IMR-90 (cell line): ENCODE measurements at regions not wholly inside any gene's neighbourhood (a gene's known extent, or its start where the extent isn't known, plus 50 kb on each side); places are given as distances from the start of the nearest gene placed in this dataset.

Experiments used
- ATAC-seq: fragments of 200-7000 bp; cut with Tn5 transposase; 2 replicates; pipeline ENCODE4 v1.9.1; 2020; ENCODE audit warnings: low read depth, mild to moderate bottlenecking, moderate library complexity
- BruUV-seq: library from RNA; stranded (reverse); fragments of 400-500 nt; replicated peaks from 2 replicates; lab custom pipeline; 2021; lab: Mats Ljungman, UMichigan
- CTCF ChIA-PET: fragments of 300-600 bp; formaldehyde crosslinking; extraction: SDS; loops from one replicate; lab custom pipeline; 2021; ENCODE audit warnings: antibody characterized with exemption; lab: Yijun Ruan, JAX
- POLR2A ChIA-PET: fragments of 300-600 bp; sonication (Branson Sonifier 250); formaldehyde crosslinking; loops from one replicate; lab custom pipeline; 2022; ENCODE audit warnings: antibody characterized with exemption; ENCODE audit not compliant: unreplicated experiment; lab: Charles Lee
- DNase-seq: peaks from one replicate; pipeline ENCODE4 v3.0.0; 2013
- H2AFZ ChIP-seq: replicated peaks from 2 replicates; pipeline ENCODE3; 2013; ENCODE audit warnings: low read length, mild to moderate bottlenecking; ENCODE audit not compliant: poor library complexity
- H2AK5ac ChIP-seq: 2 replicates; pipeline ENCODE4 v1.6.1; 2013; ENCODE audit warnings: low read depth, low read length, inconsistent platforms
- H2AK9ac ChIP-seq: replicated peaks from 2 replicates; pipeline ENCODE3; 2013; ENCODE audit warnings: mild to moderate bottlenecking, low read depth, low read length, moderate library complexity; ENCODE audit not compliant: poor library complexity
- H2BK120ac ChIP-seq: 2 replicates; pipeline ENCODE4 v1.6.1; 2013; ENCODE audit warnings: low read depth, low read length, inconsistent platforms
- H2BK15ac ChIP-seq: 3 replicates; pipeline ENCODE4 v1.6.1; 2013; ENCODE audit warnings: low read depth, low read length, inconsistent platforms
- H2BK20ac ChIP-seq: 2 replicates; pipeline ENCODE4 v1.6.1; 2013; ENCODE audit warnings: low read depth, mild to moderate bottlenecking, inconsistent platforms, low read length, moderate library complexity
- H2BK5ac ChIP-seq: 2 replicates; pipeline ENCODE4 v1.6.1; 2013; ENCODE audit warnings: mild to moderate bottlenecking, low read depth, low read length, inconsistent platforms; ENCODE audit not compliant: poor library complexity, severe bottlenecking
- H3K14ac ChIP-seq: replicated peaks from 2 replicates; pipeline ENCODE4 v1.6.1; 2013; ENCODE audit warnings: low read depth, low read length, inconsistent platforms
- H3K18ac ChIP-seq: 2 replicates; pipeline ENCODE4 v1.6.1; 2013; ENCODE audit warnings: low read depth, low read length, control low read depth
- H3K23ac ChIP-seq: 2 replicates; pipeline ENCODE4 v1.6.1; 2013; ENCODE audit warnings: low read depth, low read length, inconsistent platforms
- H3K27ac ChIP-seq: 2 replicates; pipeline ENCODE4 v1.5.1; 2013; ENCODE audit warnings: mild to moderate bottlenecking, control low read depth, low read length; ENCODE audit not compliant: insufficient read depth
- H3K27me3 ChIP-seq: 2 replicates; pipeline ENCODE4 v1.6.1; 2013; ENCODE audit warnings: low read length; ENCODE audit not compliant: control insufficient read depth, insufficient read depth
- H3K36me3 ChIP-seq: 2 replicates; pipeline ENCODE4 v1.6.1; 2013; ENCODE audit warnings: low read length, mixed read lengths; ENCODE audit not compliant: control insufficient read depth, insufficient read depth
- H3K4ac ChIP-seq: 2 replicates; pipeline ENCODE4 v1.6.1; 2013; ENCODE audit warnings: low read depth, low read length, inconsistent platforms
- H3K4me1 ChIP-seq: 2 replicates; pipeline ENCODE4 v1.6.1; 2013; ENCODE audit warnings: low read length, mixed read lengths; ENCODE audit not compliant: control insufficient read depth, insufficient read depth
- H3K4me2 ChIP-seq: 2 replicates; pipeline ENCODE4 v1.6.1; 2013; ENCODE audit warnings: low read depth, mild to moderate bottlenecking, control low read depth, low read length, moderate library complexity
- H3K4me3 ChIP-seq: 2 replicates; pipeline ENCODE4 v1.5.1; 2013; ENCODE audit warnings: low read depth, mild to moderate bottlenecking, control low read depth, low read length, moderate library complexity; ENCODE audit not compliant: insufficient read depth
- H3K56ac ChIP-seq: 2 replicates; pipeline ENCODE4 v1.6.1; 2013; ENCODE audit warnings: low read length, inconsistent platforms; ENCODE audit not compliant: insufficient read depth; ENCODE audit errors: extremely low read depth
- H3K79me1 ChIP-seq, 2 experiments: 2 replicates each; pipeline ENCODE4 v1.6.1; 2013; ENCODE audit warnings: low read length in 2 of 2, inconsistent platforms in 1 of 2, low read depth in 1 of 2
- H3K9ac ChIP-seq: 2 replicates; pipeline ENCODE4 v1.6.1; 2013; ENCODE audit warnings: low read depth, low read length, control low read depth
- H3K9me1 ChIP-seq: 2 replicates; pipeline ENCODE4 v1.6.1; 2013; ENCODE audit warnings: low read length, inconsistent platforms; ENCODE audit not compliant: insufficient read depth
- H3K9me3 ChIP-seq: 2 replicates; pipeline ENCODE4 v1.6.1; 2013; ENCODE audit warnings: low read length; ENCODE audit not compliant: control insufficient read depth, insufficient read depth
- H4K20me1 ChIP-seq: 2 replicates; pipeline ENCODE4 v1.6.1; 2013; ENCODE audit warnings: low read length, inconsistent platforms; ENCODE audit not compliant: insufficient read depth
- H4K5ac ChIP-seq: 2 replicates; pipeline ENCODE4 v1.6.1; 2013; ENCODE audit warnings: mild to moderate bottlenecking, low read depth, low read length, control low read depth
- H4K8ac ChIP-seq, 2 experiments: 2 replicates each; pipeline ENCODE4 v1.6.1; 2013; ENCODE audit warnings: low read depth in 2 of 2, low read length in 2 of 2, control low read depth in 1 of 2, inconsistent platforms in 1 of 2
- H4K91ac ChIP-seq: 2 replicates; pipeline ENCODE4 v1.6.1; 2013; ENCODE audit warnings: low read depth, low read length, inconsistent platforms; ENCODE audit not compliant: insufficient read depth
- BHLHE40 ChIP-seq: fragments of 150-350 bp; IDR thresholded peaks from 2 replicates; pipeline ENCODE4 v1.6.1; 2016; ENCODE audit warnings: mild to moderate bottlenecking, low read depth, low read length
- MAFK ChIP-seq: IDR thresholded peaks from 2 replicates; pipeline ENCODE4 v1.6.1; 2012; ENCODE audit warnings: low read depth, low read length, improper control_type of control experiment
- WGBS, 2 experiments: methylation state at CpG; one replicate each; pipeline versions ENCODE4 v1.1.5 to v1.1.7; 2013; ENCODE audit warnings: missing lambda C conversion rate in 2 of 2; ENCODE audit not compliant: insufficient read length in 1 of 2; ENCODE audit errors: extremely low coverage in 2 of 2; 5-methylcytosine and 5-hydroxymethylcytosine counted together
- dilution Hi-C: fragments of 300-500 bp; cut with HindIII; formaldehyde crosslinking; loops from one replicate; pipeline ENCODE4 v1.14.3; 2018; ENCODE audit warnings: low sequenced_read_pairs; ENCODE audit not compliant: unreplicated experiment
- in situ Hi-C: fragments of 300-500 bp; cut with MboI; formaldehyde crosslinking; loops from 3 replicates; pipeline ENCODE4 v1.14.3; 2019; ENCODE audit warnings: low sequenced_read_pairs, inconsistent platforms, mixed read lengths
- intact Hi-C: fragments of 100-400 bp; cut with micrococcal nuclease; formaldehyde crosslinking; loops from 2 replicates; pipeline ENCODE4 v1.10.0; 2022

DNA sequence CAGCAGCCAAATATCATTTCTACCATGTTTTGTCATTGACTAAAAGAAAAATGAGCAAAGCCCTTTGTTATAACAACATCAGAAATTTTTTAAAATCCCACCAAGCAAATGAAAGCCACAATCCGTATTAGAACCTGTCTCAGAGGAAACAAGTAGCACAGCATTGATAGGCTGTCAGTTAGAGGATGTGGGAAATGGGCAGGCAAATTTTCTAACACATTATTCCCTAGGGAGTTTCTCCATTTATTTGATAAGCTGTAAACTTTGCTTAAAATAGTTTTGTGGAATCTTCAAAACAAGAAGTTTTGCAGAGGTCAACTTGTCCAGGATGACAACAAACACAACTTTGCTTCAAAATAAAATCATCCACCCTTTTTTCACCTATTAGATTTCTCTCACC lies 53.6 kb upstream of the APC start:
- Histone ChIP-seq H3K4ac (no peak overlapping the region), H2AFZ (no peak overlapping the region), H3K9me1 (no peaks in the 10 kb centered on the region), H3K9me3 (no peaks in the 10 kb centered on the region), H2BK15ac (no peak overlapping the region), H3K9ac (no peak overlapping the region), H4K8ac (no peak overlapping the region), H2BK120ac (no peak overlapping the region), H3K23ac (no peak overlapping the region), H3K4me2 (no peak overlapping the region), H2AK5ac (no peak overlapping the region), H3K14ac (no peak overlapping the region), H3K27ac (no peak overlapping the region), H3K36me3 (no peaks in the 10 kb centered on the region), H3K4me1 (no peaks in the 10 kb centered on the region), H3K79me1 (no peaks in the 10 kb centered on the region), H4K91ac (no peak overlapping the region), H2BK5ac (no peak overlapping the region), H2BK20ac (no peak overlapping the region), H3K4me3 (no peak overlapping the region), H4K20me1 (no peaks in the 10 kb centered on the region), H4K5ac (no peak overlapping the region), H3K56ac (no peak overlapping the region), H3K18ac (no peak overlapping the region), H3K27me3 (no peaks in the 10 kb centered on the region), H2AK9ac (no peak overlapping the region)
- intact Hi-C loops (no loop called here), in situ Hi-C loops (no loop called here), dilution Hi-C loops (no loop called here)
- ChIA-PET POLR2A (no interaction called here), CTCF (no interaction called here)
- WGBS, 2 experiments, result no CpG with 5 or more reads among the region's 1 CpG
- no peak for TF ChIP-seq MAFK
- no peak for TF ChIP-seq BHLHE40
- BruUV-seq, result no TSS peak
- no peak for ATAC-seq
- no peak for DNase-seq
